NCI-H2171 (cell line): ENCODE measurements at regions not wholly inside any gene's neighbourhood (a gene's known extent, or its start where the extent isn't known, plus 50 kb on each side); places are given as distances from the start of the nearest gene placed in this dataset.

Experiments used
- DNase-seq: peaks from one replicate; lab custom pipeline; 2025; lab: John Stamatoyannopoulos, UW

DNA sequence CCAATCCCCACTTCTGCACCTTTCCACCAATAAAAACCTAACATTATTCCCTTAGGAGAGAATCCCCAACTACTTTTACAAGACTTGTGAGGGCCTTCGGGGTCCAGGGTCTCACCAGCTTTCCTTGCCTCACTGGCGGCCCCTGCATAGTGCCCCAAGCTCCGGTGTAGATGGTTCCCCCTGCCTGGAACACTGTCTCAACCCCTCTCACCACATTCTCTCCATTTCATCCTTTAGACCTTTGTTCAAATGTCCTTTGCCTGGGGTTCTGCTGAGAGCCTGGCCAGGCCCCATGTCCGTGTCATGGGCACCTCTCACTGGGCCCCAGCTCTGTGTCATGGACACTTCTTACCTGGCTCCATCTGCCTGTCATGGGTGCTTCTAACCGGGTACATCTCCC, 64.5 kb upstream of the SORCS3 start:
- no peak for DNase-seq

DNA sequence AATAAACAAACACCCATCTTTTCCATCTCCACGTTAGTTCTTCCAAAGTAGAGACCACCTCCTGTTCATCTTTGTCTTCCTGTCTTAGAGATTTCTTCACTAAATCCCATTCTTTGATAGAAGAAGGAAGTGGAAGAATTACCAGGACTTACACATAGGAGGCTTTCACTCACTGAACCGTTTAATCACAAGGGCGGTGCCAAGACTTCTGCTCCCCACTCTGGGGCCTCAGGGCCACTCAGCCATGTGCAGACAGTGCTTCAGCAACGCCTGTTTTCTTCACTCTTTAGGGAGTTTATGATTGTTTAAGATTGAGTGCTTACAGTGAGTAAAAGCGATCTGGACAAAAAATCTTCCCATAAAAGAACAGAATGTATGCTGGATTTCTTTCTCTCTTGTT, 63.9 kb upstream of the SORCS3 start:
- DNase-seq, result no peak

DNA sequence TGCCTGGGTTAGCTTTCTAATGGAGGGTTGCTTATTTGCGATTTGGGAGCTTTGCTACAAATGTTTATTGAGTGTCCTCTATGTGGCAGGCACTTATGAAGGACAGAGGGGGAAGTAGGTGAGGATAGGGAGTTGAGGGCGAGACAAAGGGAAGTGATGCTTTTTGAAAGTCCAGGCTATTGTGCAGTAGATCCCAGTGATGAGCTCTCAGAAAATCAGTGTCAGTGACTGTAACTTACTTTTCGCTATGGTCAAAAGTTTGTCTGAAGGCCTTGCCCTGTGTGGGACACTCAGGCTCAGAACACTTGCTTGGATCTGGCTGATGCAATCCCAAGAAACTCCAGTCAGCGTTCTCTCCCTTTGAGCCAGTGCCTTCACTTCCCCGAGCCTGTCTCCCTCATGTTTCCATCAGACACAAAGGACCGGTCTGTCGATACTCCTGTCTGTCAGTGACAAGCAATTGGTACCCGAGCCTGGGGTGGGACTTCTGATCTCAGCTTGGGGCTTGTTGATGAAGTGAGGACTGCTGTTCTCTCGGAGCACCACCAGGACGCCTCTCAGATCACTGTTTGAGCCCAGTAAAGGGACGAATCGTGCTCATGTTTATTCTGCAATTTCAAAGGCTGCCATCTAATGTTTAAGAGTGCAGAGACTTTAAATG, 63.1 kb upstream of the SORCS3 start:
- no peak for DNase-seq

DNA sequence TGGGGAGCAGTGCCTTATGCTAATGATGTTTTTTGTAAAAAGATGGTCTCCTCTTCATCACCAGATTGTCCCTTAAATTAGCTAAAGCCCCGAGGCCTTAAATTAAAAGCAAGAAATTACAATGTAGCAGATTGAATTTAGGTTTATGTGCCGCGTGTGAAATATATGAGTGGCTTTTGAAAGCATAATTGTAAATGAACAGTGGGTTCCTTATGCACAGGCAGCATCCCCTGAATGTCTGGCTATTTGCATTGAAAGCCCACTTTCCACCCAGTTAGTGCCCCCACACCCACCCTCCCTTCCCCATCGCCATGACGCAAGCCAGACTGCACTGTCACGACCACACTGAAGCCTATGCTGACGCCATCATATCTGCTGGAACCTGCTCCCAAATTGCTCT, 62.4 kb upstream of the SORCS3 start:
- DNase-seq, result no peak

DNA sequence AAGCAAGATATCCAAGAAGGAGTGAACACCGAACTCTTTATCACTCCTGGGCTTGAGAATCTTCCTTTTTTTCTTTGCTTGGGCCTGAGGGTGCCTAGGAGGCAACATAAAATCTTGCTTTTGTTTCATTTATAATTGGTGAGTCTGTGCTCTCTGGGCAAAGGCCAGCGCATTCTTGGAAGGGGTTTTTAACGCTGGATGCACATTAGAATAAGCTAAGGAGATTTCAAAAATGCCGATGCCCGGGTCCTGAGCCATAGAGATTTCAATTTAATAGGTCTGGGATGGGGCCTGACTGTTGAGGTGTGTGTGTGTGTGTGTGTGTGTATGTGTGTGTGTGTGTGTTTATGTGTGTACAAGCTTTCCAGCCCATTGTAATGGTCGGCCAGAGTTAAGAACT, 62.0 kb upstream of the SORCS3 start:
- DNase-seq, result no peak

DNA sequence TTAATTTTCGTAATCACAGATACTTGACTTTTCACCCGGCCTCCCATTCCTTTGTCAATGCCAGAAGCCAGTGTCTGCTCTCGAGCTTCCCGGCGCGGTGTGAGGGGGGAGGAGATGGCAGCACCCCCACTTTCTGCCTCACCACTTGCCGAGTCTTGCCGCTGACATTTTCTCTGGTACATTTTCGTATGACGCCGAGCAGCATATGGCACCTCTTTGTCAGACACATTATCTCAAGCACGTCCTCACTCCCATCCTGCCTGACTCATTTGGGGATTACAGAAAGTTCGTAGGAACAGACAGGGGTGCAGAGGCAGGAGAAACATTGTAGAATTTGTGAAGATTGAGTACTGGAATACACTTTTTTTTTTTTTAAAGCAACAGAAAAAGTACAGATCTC, 60.8 kb upstream of the SORCS3 start:
- DNase-seq, result no peak

DNA sequence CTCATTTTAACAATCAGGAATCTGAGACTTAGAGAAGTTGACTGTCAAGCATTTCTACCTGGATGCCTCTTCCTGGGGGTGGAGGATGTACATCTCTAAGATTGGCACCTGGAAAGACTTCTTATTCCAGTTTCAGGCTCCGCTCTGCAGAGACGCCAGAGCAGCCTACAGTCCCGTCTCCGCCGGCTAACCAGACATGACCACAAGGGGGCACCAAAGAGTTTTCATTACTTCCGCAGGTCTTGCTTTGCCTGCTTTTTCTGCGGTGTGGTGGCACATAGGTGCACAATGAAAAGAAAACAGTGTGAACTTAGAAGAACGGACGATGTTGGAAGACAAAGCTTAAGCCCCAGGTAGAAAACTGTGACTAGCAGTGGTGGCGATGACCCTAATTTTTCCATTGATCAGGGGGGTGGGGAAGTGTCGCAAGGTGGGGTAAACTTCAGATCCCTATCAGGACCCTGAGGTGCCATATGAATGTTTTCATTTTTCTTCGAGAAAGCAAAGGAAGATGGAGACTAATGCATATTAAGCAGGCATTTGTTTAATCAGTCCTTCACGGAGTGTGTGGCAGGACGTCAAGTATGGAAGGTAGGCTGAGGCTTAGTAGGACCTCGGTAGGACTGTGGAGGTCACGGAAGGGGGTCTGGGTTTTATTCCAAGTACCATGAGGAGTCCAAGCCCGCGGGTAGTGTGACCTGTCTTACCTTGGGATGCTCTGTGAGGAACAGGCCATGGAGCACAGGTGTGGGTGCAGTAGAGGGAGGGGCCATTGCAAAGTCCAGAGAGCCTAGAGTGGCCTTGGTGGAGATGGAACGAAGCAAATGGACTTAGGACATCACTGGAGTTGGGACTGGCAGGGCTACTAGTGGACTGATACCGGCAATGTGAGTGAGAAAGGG, 60.1 kb upstream of the SORCS3 start:
- DNase-seq, result peak; percentile 17

DNA sequence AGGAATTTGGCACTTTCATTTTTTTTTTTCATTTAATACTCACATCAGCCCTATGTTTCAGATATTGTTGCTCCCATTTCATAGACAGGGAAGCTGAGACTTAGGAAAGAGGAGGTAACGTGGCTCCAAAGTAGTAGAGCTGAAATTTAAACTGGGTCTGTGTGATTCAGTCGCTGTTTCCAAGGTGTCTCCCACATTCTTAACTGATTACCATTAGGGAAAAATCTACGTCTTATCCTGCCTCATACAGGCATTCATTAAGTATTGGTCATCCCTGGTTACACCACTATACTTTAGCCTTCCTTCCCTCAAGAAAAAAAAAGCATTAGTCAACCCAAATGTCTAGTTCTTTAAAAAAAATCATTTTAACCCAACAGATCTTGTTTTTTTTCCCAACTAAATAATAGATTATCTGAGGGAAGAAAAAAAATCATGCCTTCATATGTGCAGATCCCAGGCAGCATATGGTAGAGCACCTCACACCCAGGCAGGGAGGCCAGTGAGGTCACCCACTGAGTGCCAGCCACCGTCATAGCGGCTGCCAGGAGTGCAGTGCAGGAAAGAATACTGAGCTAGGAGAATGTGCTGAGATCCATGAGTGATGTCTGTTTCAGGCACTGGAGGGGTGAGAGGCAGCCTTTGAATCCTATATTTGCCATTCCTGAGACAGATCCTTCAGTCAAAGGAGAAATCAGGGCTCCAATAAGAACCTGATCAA, 59.0 kb upstream of the SORCS3 start:
- no peak for DNase-seq

DNA sequence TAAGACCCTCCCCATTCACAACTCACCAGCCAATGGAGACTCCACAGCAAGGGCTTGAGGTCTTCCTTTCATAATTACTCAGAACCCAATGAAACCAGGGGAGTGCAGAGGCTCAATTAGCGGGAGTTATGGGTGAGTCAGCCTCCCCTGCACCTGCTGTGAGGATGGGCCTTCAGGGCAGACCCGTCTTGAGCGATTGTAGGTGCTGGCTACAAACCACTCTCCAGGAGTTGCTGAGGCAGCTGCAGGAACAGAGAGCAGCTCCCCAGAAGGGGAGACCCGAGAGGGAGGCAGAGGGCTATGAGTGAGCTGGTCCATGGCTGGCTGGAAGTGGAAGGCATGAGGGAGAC, 58.5 kb upstream of the SORCS3 start:
- DNase-seq, result no peak

DNA sequence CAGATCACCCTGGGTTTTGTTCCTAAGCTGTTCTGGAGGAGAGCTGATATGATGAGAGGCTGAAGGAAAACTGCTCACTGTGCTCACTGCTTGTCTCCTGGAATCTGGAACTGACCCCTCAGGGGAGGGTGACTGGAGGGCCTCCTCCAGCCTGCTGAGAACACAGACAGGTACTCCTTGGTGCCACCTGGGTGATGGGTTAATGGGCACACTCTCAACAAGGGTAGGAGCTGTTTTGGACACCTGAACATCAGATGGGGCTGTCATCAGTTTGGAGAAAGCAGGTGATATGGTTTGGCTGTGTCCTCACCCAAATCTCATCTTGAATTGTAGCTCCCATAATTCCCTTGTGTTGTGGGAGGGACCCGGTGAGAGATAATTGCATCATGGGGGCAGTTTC, 58.1 kb upstream of the SORCS3 start:
- no peak for DNase-seq

DNA sequence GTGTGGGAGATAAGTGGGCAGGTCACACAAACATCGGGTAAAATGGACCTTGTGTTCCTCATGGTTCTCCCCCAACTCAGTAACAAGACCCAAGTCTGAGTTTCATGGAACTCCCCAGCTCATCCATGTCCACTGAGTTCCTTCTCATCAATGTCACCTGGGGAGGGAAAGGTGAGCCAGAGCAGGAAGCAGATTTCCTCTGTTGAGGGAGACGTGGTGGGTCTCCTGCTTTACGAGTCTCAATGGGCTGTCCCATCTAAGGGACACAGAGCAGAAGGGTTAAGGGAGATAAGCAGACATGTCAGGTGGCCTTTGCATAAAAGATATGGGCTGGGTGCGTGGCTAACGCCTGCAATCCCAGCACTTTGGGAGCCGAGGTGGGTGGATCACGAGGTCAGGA, 56.5 kb upstream of the SORCS3 start:
- DNase-seq, result no peak

DNA sequence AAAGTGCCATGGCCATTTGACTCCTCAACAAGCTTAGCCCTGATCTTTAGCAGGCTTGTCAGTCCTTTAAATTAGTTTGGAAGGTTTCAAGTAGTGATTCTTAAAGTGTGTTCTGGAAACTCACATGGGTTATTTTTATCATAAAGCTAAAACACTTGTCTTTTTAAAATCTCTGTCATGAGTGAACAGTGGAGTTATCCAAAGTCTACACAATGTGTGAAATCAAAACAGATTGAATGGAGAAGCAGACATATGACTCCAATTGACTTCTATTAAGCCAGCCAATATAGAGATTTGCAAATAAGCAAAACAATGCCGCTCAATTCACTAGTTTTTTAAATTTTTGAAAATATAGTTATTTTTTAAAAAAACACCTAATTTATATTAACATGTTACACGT, 53.3 kb upstream of the SORCS3 start:
- DNase-seq, result no peak

DNA sequence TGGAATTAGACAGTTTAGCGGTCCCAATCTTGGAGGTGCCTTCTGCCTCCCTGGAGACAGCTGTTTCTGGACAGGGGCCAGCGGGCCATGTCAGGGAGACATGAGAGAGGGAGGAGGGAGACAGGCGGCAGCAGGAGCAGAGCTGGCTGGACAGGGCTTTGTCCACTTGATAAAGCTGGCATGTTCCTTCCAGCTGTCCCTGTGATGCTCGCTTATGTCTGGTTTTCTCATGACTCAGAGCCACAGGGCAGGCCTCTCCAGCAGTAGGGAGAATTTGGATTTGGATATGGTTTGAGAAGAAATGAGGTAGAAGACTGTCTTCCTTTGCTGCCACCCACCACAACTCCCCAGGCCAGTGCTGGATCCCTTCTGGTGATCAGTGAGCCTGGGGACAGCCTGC, 51.7 kb upstream of the SORCS3 start:
- DNase-seq, result no peak

DNA sequence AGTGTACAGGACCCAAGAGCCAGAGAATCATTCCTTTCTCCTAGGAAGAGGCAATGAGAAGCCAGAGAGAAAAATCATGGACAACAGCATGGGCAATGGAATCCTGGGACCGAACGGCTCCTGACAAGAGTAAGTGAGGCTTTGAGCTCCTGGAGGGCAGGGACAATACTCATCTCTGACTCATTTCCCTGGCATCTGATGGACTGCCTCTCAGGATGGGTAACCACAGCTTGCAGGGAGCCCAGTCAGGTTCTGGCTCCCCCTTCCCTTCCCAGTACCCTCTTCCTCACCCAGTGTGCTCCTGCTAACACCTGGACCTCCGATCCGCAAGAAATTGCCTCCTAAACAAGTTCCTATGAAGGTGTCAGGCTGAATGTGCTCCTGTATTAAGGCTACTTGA, 51.2 kb upstream of the SORCS3 start:
- no peak for DNase-seq
